Naive thymus-derived CD8-positive, alpha-beta T cell (primary cell): ENCODE measurements at regions not wholly inside any gene's neighbourhood (a gene's known extent, or its start where the extent isn't known, plus 50 kb on each side); places are given as distances from the start of the nearest gene placed in this dataset.
A peak's percentile ranks its signal among the peaks of the same experiment; 100 is the strongest.
"Not testable (repeated sequence)": the region's sequence is repeated elsewhere in the genome, so short reads cannot be mapped to it uniquely, and the experiment has no call there.

ENCODE experiments used
- ATAC-seq, 2 donors: fragments of 150-1000 bp; cut with Tn5 transposase in 1 of 2; sonication (Bioruptor Pico), chemical (Tn5 transposase) in 1 of 2; 1 replicate in 1 of 2; 2 replicates in 1 of 2; pipeline ENCODE4 v1.10.0; 2021; ENCODE audit warnings: mild to moderate bottlenecking in 2 of 2, moderate library complexity in 2 of 2
- POLR2A ChIA-PET: fragments of 350-600 bp; sonication (Branson Sonifier 250); formaldehyde crosslinking; loops from one replicate; lab custom pipeline; 2021; ENCODE audit warnings: antibody characterized with exemption; lab: Charles Lee
- DNase-seq, 10 donors: peaks; one replicate each; pipeline versions ENCODE4 v3.0.0 to v3.0.0-alpha.2; 2020 to 2022
- H3K27ac Mint-ChIP-seq, 10 donors: one replicate each; pipeline ENCODE4 v1.8.0; 2020 to 2022; ENCODE audit warnings: mild to moderate bottlenecking in 10 of 10, mixed read lengths in 10 of 10, moderate library complexity in 4 of 10, inconsistent platforms in 1 of 10
- H3K27me3 Mint-ChIP-seq, 5 donors: one replicate each; pipeline ENCODE4 v1.8.0; 2021 to 2022; ENCODE audit warnings: mixed read lengths in 5 of 5
- H3K36me3 Mint-ChIP-seq, 3 donors: one replicate each; pipeline ENCODE4 v1.8.0; 2020 to 2022; ENCODE audit warnings: mixed read lengths in 3 of 3, mild to moderate bottlenecking in 2 of 3, inconsistent platforms in 1 of 3
- H3K4me1 Mint-ChIP-seq, 4 donors: one replicate each; pipeline ENCODE4 v1.8.0; 2021 to 2022; ENCODE audit warnings: mixed read lengths in 4 of 4
- H3K4me3 Mint-ChIP-seq, 10 donors: one replicate each; pipeline ENCODE4 v1.8.0; 2020 to 2022; ENCODE audit warnings: mild to moderate bottlenecking in 10 of 10, mixed read lengths in 10 of 10, moderate library complexity in 6 of 10, inconsistent platforms in 1 of 10
- H3K9me3 Mint-ChIP-seq, 9 donors: one replicate each; pipeline ENCODE4 v1.8.0; 2020 to 2022; ENCODE audit warnings: mixed read lengths in 9 of 9, mild to moderate bottlenecking in 3 of 9, inconsistent platforms in 1 of 9, moderate library complexity in 1 of 9

GRCh38 chr11:98296091-98296880, 724.5 kb upstream of the CNTN5 start:
- POLR2A ChIA-PET, result no interaction called here
- ATAC-seq (no peak), DNase-seq (no peak)
- Mint-ChIP-seq H3K27ac (peak overlapping the region in 4 of 10 donors; percentile 1 to 81 (median 18)), H3K4me3 (peak overlapping the region in 3 of 10 donors; percentile 0 to 25 (median 1)), H3K4me1 (peaks cover 0 to 14% (median 13%) of the 10 kb centered on the region in 4 donors), H3K36me3 (no peaks in the 10 kb centered on the region), H3K9me3 (peaks cover 0 to 3% (median 0%) of the 10 kb centered on the region in 9 donors), H3K27me3 (no peaks in the 10 kb centered on the region)

GRCh38 chr11:98300719-98301118, 720.0 kb upstream of the CNTN5 start:
- no peak for ATAC-seq
- H3K4me1 Mint-ChIP-seq, result peaks cover 0 to 14% (median 13%) of the 10 kb centered on the region in 4 donors
- H3K27me3 Mint-ChIP-seq, result no peaks in the 10 kb centered on the region
- H3K36me3 Mint-ChIP-seq, result no peaks in the 10 kb centered on the region
- POLR2A ChIA-PET, result no interaction called here
- no peak for DNase-seq
- peaks cover 0 to 4% (median 0%) of the 10 kb centered on the region in 9 donors for H3K9me3 Mint-ChIP-seq
- H3K4me3 Mint-ChIP-seq, result no peak overlapping the region
- no peak overlapping the region for H3K27ac Mint-ChIP-seq

GRCh38 chr11:98307827-98308491, 712.8 kb upstream of the CNTN5 start:
- POLR2A ChIA-PET, result no interaction called here
- no peaks in the 10 kb centered on the region for H3K27me3 Mint-ChIP-seq
- no peak overlapping the region for H3K27ac Mint-ChIP-seq

GRCh38 chr11:98330306-98330705, 690.4 kb upstream of the CNTN5 start:
- DNase-seq, H3K36me3 Mint-ChIP-seq: not testable (repeated sequence)

More at GRCh38 chr11:98307827-98308491, 712.8 kb upstream of the CNTN5 start:
- ATAC-seq (no peak), DNase-seq (no peak)
- Mint-ChIP-seq H3K4me1 (peaks cover 0 to 2% (median 0%) of the 10 kb centered on the region in 4 donors), H3K4me3 (no peak overlapping the region), H3K9me3 (no peaks in the 10 kb centered on the region), H3K36me3 (no peaks in the 10 kb centered on the region)

GRCh38 chr11:98358551-98358950, 662.2 kb upstream of the CNTN5 start:
- ATAC-seq, result no peak
- H3K4me3 Mint-ChIP-seq, result no peak overlapping the region
- DNase-seq, result no peak
- POLR2A ChIA-PET, result no interaction called here
- H3K4me1 Mint-ChIP-seq, result no peaks in the 10 kb centered on the region
- no peaks in the 10 kb centered on the region for H3K27me3 Mint-ChIP-seq
- H3K9me3 Mint-ChIP-seq, result peaks cover 0 to 13% (median 0%) of the 10 kb centered on the region in 9 donors
- peak overlapping the region in 1 of 10 donors; percentile 45 for H3K27ac Mint-ChIP-seq
- no peaks in the 10 kb centered on the region for H3K36me3 Mint-ChIP-seq

More at GRCh38 chr11:98330306-98330705, 690.4 kb upstream of the CNTN5 start:
- POLR2A ChIA-PET, H3K9me3 Mint-ChIP-seq, H3K4me3 Mint-ChIP-seq, H3K27me3 Mint-ChIP-seq, H3K4me1 Mint-ChIP-seq, ATAC-seq, H3K27ac Mint-ChIP-seq: not testable (repeated sequence)

GRCh38 chr11:98365190-98365589, 655.6 kb upstream of the CNTN5 start:
- no peak for ATAC-seq
- Mint-ChIP-seq H3K36me3 (no peaks in the 10 kb centered on the region), H3K27ac (no peak overlapping the region), H3K4me3 (no peak overlapping the region), H3K9me3 (peaks cover 0 to 13% (median 0%) of the 10 kb centered on the region in 9 donors), H3K27me3 (no peaks in the 10 kb centered on the region), H3K4me1 (no peaks in the 10 kb centered on the region)
- DNase-seq, result no peak
- POLR2A ChIA-PET, result no interaction called here

- ATAC-seq, result no peak
- H3K27me3 Mint-ChIP-seq, result no peaks in the 10 kb centered on the region
- H3K27ac Mint-ChIP-seq, result no peak overlapping the region
- H3K36me3 Mint-ChIP-seq, result no peaks in the 10 kb centered on the region
- no peak for DNase-seq
- H3K9me3 Mint-ChIP-seq, result peaks cover 0 to 15% (median 0%) of the 10 kb centered on the region in 9 donors
- H3K4me3 Mint-ChIP-seq, result no peak overlapping the region
- POLR2A ChIA-PET, result no interaction called here
- no peaks in the 10 kb centered on the region for H3K4me1 Mint-ChIP-seq
Measured at GRCh38 chr11:98365941-98366340, 654.8 kb upstream of the CNTN5 start.

- H3K4me1 Mint-ChIP-seq, result no peaks in the 10 kb centered on the region
- no peaks in the 10 kb centered on the region for H3K27me3 Mint-ChIP-seq
- H3K4me3 Mint-ChIP-seq, result no peak overlapping the region
- no peak for DNase-seq
- no peak for ATAC-seq
- H3K27ac Mint-ChIP-seq, result no peak overlapping the region
- peaks cover 0 to 11% (median 2%) of the 10 kb centered on the region in 9 donors for H3K9me3 Mint-ChIP-seq
- POLR2A ChIA-PET, result no interaction called here
- H3K36me3 Mint-ChIP-seq, result no peaks in the 10 kb centered on the region
Measured at GRCh38 chr11:98390391-98390790, 630.4 kb upstream of the CNTN5 start.

- H3K27ac Mint-ChIP-seq, H3K36me3 Mint-ChIP-seq, H3K4me3 Mint-ChIP-seq, H3K27me3 Mint-ChIP-seq, H3K4me1 Mint-ChIP-seq, DNase-seq, POLR2A ChIA-PET, ATAC-seq: not testable (repeated sequence)
- peaks cover 0 to 22% (median 5%) of the 10 kb centered on the region in 9 donors for H3K9me3 Mint-ChIP-seq
Measured at GRCh38 chr11:98394500-98394899, 626.2 kb upstream of the CNTN5 start.

- H3K4me3 Mint-ChIP-seq, result no peak overlapping the region
- peaks cover 0 to 22% (median 3%) of the 10 kb centered on the region in 9 donors for H3K9me3 Mint-ChIP-seq
- no peak for ATAC-seq
- H3K4me1 Mint-ChIP-seq, result no peaks in the 10 kb centered on the region
- no peaks in the 10 kb centered on the region for H3K27me3 Mint-ChIP-seq
- no peak for DNase-seq
- H3K27ac Mint-ChIP-seq, result no peak overlapping the region
- no peaks in the 10 kb centered on the region for H3K36me3 Mint-ChIP-seq
- POLR2A ChIA-PET, result no interaction called here
Measured at GRCh38 chr11:98398508-98398907, 622.2 kb upstream of the CNTN5 start.

GRCh38 chr11:98409069-98409468, 611.7 kb upstream of the CNTN5 start:
- Mint-ChIP-seq H3K27me3 (no peaks in the 10 kb centered on the region), H3K36me3 (no peaks in the 10 kb centered on the region), H3K4me1 (no peaks in the 10 kb centered on the region), H3K4me3 (no peak overlapping the region), H3K27ac (no peak overlapping the region), H3K9me3 (peaks cover 0 to 8% (median 0%) of the 10 kb centered on the region in 9 donors)
- ATAC-seq, result no peak
- POLR2A ChIA-PET, result no interaction called here
- DNase-seq, result no peak

- Mint-ChIP-seq H3K4me3 (no peak overlapping the region), H3K36me3 (no peaks in the 10 kb centered on the region), H3K4me1 (no peaks in the 10 kb centered on the region), H3K27me3 (no peaks in the 10 kb centered on the region), H3K9me3 (peaks cover 0 to 13% (median 0%) of the 10 kb centered on the region in 9 donors), H3K27ac (no peak overlapping the region)
- POLR2A ChIA-PET, result no interaction called here
- DNase-seq, result no peak
- ATAC-seq, result no peak
Measured at GRCh38 chr11:98411777-98412176, 609.0 kb upstream of the CNTN5 start.

GRCh38 chr11:98417256-98417755, 603.4 kb upstream of the CNTN5 start:
- ATAC-seq (no peak), DNase-seq (no peak)
- no peaks in the 10 kb centered on the region for H3K27me3 Mint-ChIP-seq
- H3K36me3 Mint-ChIP-seq, result no peaks in the 10 kb centered on the region
- H3K9me3 Mint-ChIP-seq, result peaks cover 0 to 19% (median 5%) of the 10 kb centered on the region in 9 donors
- no peak overlapping the region for H3K27ac Mint-ChIP-seq
- H3K4me1 Mint-ChIP-seq, result no peaks in the 10 kb centered on the region
- H3K4me3 Mint-ChIP-seq, result no peak overlapping the region
- POLR2A ChIA-PET, result no interaction called here
